ENCODE measurements at regions not wholly inside any gene's neighbourhood (a gene's known extent, or its start where the extent isn't known, plus 50 kb on each side); places are given as distances from the start of the nearest gene placed in this dataset.

- H3K27ac ChIP-seq (ENCODE audit: low read depth, low read length): no peak overlapping the region
- TF ChIP-seq ZNF274 (IDR thresholded peaks at IDR 0.05; ENCODE audit: borderline replicate concordance, extremely low read depth, low read length) (no peak), CTCF (IDR thresholded peaks at IDR 0.05; ENCODE audit: control extremely low read depth in 1 of 3, insufficient read depth in 1 of 3, low read depth in 1 of 3, low read length in 3 of 3) (no peak)
Observed at GRCh38 chr9:16987026-16987425, 116.6 kb upstream of the BNC2 start.

More at GRCh38 chr9:16987026-16987425, 116.6 kb upstream of the BNC2 start:
- H3K56ac ChIP-seq (replicated peaks; ENCODE audit: insufficient read length, low read depth, low read length): no peak overlapping the region
- H3K23ac ChIP-seq (ENCODE audit: insufficient read length): no peak overlapping the region
- ChIA-PET POLR2A (ENCODE audit: partially characterized antibody) (no interaction called here), CTCF (ENCODE audit: partially characterized antibody) (no interaction called here)
- H3K18ac ChIP-seq (ENCODE audit: extremely low read depth, low read length): no peak overlapping the region
- no peaks in the 10 kb centered on the region for H4K20me1 ChIP-seq (replicated peaks in 1 of 2; ENCODE audit: control insufficient read depth in 1 of 2, insufficient read depth in 2 of 2, low read length in 2 of 2)
- no peak overlapping the region for H2BK120ac ChIP-seq (replicated peaks; ENCODE audit: low read depth, low read length)
- no peaks in the 10 kb centered on the region for H3K79me1 ChIP-seq (ENCODE audit: low read depth, low read length)
- WGBS, 2 experiments (ENCODE audit: extremely low coverage in 1 of 2, insufficient coverage in 1 of 2, insufficient read length in 1 of 2, insufficient replicate concordance in 2 of 2, low coverage in 1 of 2, low lambda C conversion rate in 2 of 2, missing lambda C conversion rate in 1 of 2): 92% methylated on average over 2 of the region's 2 CpGs; no CpG with 5 or more reads in 1 of the 2 experiments
- H3K4me3 ChIP-seq (ENCODE audit: extremely low read depth in 1 of 4, insufficient read depth in 2 of 4, low read depth in 3 of 4, low read length in 4 of 4): no peak overlapping the region
- DNase-seq (ENCODE audit: low read depth in 1 of 2, low spot score in 2 of 2) (no peak), FAIRE-seq (no peak)
- H3K79me2 ChIP-seq (ENCODE audit: control insufficient read depth in 1 of 2, insufficient read depth in 2 of 2, low read length in 2 of 2): no peaks in the 10 kb centered on the region
- no peaks in the 10 kb centered on the region for H3K23me2 ChIP-seq (ENCODE audit: low read depth, low read length)
- peak overlapping the region; percentile 34 for H4K91ac ChIP-seq (replicated peaks; ENCODE audit: insufficient read length, low read length)
- H3K4ac ChIP-seq (replicated peaks; ENCODE audit: insufficient read length, low read depth, low read length): no peak overlapping the region
- H3K9me3 ChIP-seq (ENCODE audit: insufficient read depth in 2 of 2, low read depth in 1 of 2, low read length in 1 of 2): no peaks in the 10 kb centered on the region
- H2BK15ac ChIP-seq (ENCODE audit: low read length): no peak overlapping the region
- no peak overlapping the region for H2BK12ac ChIP-seq (ENCODE audit: low read depth, low read length)
- no peak overlapping the region for H3K4me2 ChIP-seq (ENCODE audit: insufficient read depth in 1 of 2, low read depth in 2 of 2, low read length in 2 of 2)
- no peak overlapping the region for H3K9ac ChIP-seq (replicated peaks in 1 of 4; ENCODE audit: extremely low read depth in 1 of 4, low read depth in 3 of 4, low read length in 3 of 4)
- H3K4me1 ChIP-seq (replicated peaks in 1 of 4; ENCODE audit: control insufficient read depth in 3 of 4, insufficient read depth in 4 of 4, low read length in 3 of 4): peaks cover 0 to 6% (median 2%) of the 10 kb centered on the region in 4 experiments; a peak in 3 of 7 replicates
- no peak overlapping the region for H4K5ac ChIP-seq (ENCODE audit: insufficient read length, low read depth, low read length)
- H4K8ac ChIP-seq (ENCODE audit: extremely low read depth, insufficient read depth, low read length): no peak overlapping the region
- H2BK20ac ChIP-seq (ENCODE audit: low read length): no peak overlapping the region
- H2AFZ ChIP-seq (ENCODE audit: low read length): peak overlapping the region; percentile 45; the same call in 1 of the 2 replicates
- H2AK5ac ChIP-seq (ENCODE audit: low read depth, low read length): no peak overlapping the region
- no peak overlapping the region for H3K14ac ChIP-seq (ENCODE audit: insufficient read length)
- H3K36me3 ChIP-seq (ENCODE audit: control insufficient read depth in 2 of 4, insufficient read depth in 4 of 4, low read length in 3 of 4): no peaks in the 10 kb centered on the region
- H3K27me3 ChIP-seq (replicated peaks in 1 of 4; ENCODE audit: control insufficient read depth in 3 of 4, extremely low read depth in 1 of 4, insufficient read depth in 3 of 4, low read length in 3 of 4): no peaks in the 10 kb centered on the region
- no peak overlapping the region for H2BK5ac ChIP-seq (ENCODE audit: low read depth, low read length)

Measured in H1 (cell line).